Ishikawa (cell line): ENCODE measurements at regions not wholly inside any gene's neighbourhood (a gene's known extent, or its start where the extent isn't known, plus 50 kb on each side); places are given as distances from the start of the nearest gene placed in this dataset.

Experiments used
- CEBPB ChIP-seq: IDR thresholded peaks from 2 replicates; pipeline ENCODE4 v1.6.1; 2012
- CREB1 ChIP-seq: IDR thresholded peaks from 2 replicates; pipeline ENCODE4 v1.6.1; 2012; ENCODE audit warnings: low read depth
- EGR1 ChIP-seq: IDR thresholded peaks from 2 replicates; pipeline ENCODE4 v1.6.1; 2012
- EP300 ChIP-seq: IDR thresholded peaks from 2 replicates; pipeline ENCODE4 v1.6.1; 2012; ENCODE audit warnings: borderline replicate concordance
- FOXM1 ChIP-seq: IDR thresholded peaks from 2 replicates; pipeline ENCODE4 v1.6.1; 2012; ENCODE audit warnings: low read depth, borderline replicate concordance
- NFIC ChIP-seq: IDR thresholded peaks from 2 replicates; pipeline ENCODE4 v1.6.1; 2012
- RAD21 ChIP-seq: IDR thresholded peaks from 2 replicates; pipeline ENCODE4 v1.6.1; 2012; ENCODE audit warnings: low read depth
- TAF1 ChIP-seq: IDR thresholded peaks from 2 replicates; pipeline ENCODE4 v1.6.1; 2012; ENCODE audit warnings: low read depth, mild to moderate bottlenecking
- TCF12 ChIP-seq: IDR thresholded peaks from 2 replicates; pipeline ENCODE4 v1.6.1; 2012; ENCODE audit warnings: low read depth
- TEAD4 ChIP-seq: IDR thresholded peaks from 2 replicates; pipeline ENCODE4 v1.6.1; 2012
- YY1 ChIP-seq: IDR thresholded peaks from 2 replicates; pipeline ENCODE4 v1.6.1; 2012; ENCODE audit warnings: low read depth
- TF ChIP-seq, protein P1 (sequence below): IDR thresholded peaks from 2 replicates; pipeline ENCODE4 v1.6.1; 2012; ENCODE audit warnings: low read depth, mild to moderate bottlenecking
- TF ChIP-seq, protein P2 (sequence below): IDR thresholded peaks from 2 replicates; pipeline ENCODE4 v1.6.1; 2012

GRCh38 chr12:13465635-13466034, 269.1 kb downstream of the EMP1 start:
- TF ChIP-seq TCF12, result no peak
- no peak for TF ChIP-seq TAF1
- TF ChIP-seq CREB1, result no peak
- TF ChIP-seq, protein P1, sequence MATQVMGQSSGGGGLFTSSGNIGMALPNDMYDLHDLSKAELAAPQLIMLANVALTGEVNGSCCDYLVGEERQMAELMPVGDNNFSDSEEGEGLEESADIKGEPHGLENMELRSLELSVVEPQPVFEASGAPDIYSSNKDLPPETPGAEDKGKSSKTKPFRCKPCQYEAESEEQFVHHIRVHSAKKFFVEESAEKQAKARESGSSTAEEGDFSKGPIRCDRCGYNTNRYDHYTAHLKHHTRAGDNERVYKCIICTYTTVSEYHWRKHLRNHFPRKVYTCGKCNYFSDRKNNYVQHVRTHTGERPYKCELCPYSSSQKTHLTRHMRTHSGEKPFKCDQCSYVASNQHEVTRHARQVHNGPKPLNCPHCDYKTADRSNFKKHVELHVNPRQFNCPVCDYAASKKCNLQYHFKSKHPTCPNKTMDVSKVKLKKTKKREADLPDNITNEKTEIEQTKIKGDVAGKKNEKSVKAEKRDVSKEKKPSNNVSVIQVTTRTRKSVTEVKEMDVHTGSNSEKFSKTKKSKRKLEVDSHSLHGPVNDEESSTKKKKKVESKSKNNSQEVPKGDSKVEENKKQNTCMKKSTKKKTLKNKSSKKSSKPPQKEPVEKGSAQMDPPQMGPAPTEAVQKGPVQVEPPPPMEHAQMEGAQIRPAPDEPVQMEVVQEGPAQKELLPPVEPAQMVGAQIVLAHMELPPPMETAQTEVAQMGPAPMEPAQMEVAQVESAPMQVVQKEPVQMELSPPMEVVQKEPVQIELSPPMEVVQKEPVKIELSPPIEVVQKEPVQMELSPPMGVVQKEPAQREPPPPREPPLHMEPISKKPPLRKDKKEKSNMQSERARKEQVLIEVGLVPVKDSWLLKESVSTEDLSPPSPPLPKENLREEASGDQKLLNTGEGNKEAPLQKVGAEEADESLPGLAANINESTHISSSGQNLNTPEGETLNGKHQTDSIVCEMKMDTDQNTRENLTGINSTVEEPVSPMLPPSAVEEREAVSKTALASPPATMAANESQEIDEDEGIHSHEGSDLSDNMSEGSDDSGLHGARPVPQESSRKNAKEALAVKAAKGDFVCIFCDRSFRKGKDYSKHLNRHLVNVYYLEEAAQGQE, result no peak
- no peak for TF ChIP-seq YY1
- no peak for TF ChIP-seq EGR1
- no peak for TF ChIP-seq RAD21
- no peak for TF ChIP-seq TEAD4
- TF ChIP-seq NFIC, result no peak
- no peak for TF ChIP-seq CEBPB
- TF ChIP-seq, protein P2, sequence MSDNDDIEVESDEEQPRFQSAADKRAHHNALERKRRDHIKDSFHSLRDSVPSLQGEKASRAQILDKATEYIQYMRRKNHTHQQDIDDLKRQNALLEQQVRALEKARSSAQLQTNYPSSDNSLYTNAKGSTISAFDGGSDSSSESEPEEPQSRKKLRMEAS, result no peak
- no peak for TF ChIP-seq EP300
- TF ChIP-seq FOXM1, result no peak
